GM19372 (cell line): ENCODE measurements at regions not wholly inside any gene's neighbourhood (a gene's known extent, or its start where the extent isn't known, plus 50 kb on each side); places are given as distances from the start of the nearest gene placed in this dataset.

ENCODE experiments used
- ATAC-seq: cut with Tn5 transposase; IDR thresholded peaks from one replicate; pipeline ENCODE4 v1.9.1; 2021; ENCODE audit warnings: mild to moderate bottlenecking, low read depth, moderate library complexity; ENCODE audit not compliant: unreplicated experiment

DNA sequence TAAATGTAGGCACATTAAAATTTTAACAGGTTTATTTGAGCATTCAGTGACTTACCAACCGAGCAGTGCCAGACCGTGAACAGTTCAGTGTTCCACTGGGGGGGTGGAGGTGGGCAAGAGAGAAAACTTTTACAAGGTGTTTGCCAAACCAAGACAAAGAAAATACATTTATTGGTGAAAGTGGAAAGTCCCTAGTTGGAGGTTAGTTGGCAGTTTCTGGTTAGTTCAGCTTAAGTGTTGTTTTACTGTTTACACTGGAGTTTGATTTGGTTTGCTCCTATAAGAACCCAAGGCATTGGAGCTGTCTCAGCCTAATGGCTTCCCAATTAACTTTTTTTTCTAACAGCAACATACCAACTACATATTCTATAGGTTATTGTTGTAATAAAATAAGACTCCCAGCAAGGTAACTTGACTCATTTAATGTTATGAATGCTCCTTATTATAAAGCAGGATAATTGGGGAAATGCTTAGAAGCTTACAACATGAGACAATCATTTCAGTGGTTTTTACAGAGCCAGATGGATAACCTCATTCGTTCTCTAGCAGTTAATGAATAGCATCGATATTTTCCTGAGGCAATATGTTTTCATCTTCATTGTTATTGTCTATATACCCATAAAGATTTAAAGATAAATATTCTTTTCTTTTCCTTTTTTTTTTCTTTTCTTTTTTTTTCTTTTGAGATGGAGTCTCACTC lies 115.8 kb downstream of the ETNK1 start:
- no peak for ATAC-seq

DNA sequence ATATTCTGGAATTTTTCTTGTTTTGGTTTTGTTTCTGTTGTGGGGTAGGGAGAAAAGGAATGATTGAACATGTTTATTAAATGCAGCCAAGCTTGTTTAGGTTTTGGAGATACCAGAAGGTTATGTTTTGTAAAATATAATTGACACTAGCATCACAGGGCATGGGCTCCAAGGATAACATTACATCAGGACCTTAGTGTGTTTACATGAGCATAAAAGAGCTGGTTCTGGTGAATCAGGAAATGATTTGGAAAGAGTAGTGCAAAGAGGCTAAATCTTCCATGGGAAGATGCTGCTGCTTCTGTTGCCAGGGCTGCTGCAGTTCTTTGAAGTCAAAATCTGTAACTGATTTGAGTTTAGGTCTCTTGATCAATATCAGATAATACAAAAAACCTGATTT lies 118.7 kb downstream of the ETNK1 start:
- no peak for ATAC-seq

DNA sequence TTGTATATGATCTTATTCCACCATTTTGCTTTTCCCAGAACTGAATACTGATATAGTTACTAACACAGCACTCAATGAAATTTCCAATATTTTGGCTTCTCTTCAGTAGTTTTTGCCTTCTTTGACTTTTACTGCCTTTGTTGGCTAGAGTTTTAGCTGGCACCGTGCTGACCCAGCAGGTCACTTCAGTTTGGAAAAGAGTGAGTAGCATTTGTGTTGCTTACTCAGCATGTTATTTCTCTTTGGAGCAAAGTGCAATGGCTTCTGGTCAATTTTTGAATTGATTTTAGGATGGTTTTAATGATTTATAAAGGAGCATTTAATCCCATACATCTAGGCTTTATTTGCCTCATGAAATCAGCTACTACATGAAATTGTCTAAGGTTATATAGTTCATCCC lies 119.2 kb downstream of the ETNK1 start:
- ATAC-seq: no peak

DNA sequence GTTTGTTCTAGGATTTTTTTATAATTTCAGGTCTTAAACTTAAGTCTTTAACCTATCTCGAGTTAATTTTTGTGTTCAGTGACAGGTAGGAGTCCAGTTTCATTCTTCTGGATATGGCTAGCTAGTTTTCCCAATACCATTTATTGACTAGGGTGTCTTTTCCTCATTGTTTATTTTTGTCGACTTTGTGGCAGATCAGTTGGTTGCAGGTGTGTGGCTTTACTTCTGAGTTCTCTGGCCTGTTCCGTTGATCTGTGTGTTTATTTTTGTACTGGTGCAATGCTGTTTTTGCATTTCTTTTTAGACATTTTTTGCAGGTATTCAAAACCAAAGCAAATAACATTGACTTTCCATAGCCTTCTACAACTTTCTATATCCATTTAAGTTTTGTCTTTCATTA lies 121.7 kb downstream of the ETNK1 start:
- ATAC-seq: no peak

DNA sequence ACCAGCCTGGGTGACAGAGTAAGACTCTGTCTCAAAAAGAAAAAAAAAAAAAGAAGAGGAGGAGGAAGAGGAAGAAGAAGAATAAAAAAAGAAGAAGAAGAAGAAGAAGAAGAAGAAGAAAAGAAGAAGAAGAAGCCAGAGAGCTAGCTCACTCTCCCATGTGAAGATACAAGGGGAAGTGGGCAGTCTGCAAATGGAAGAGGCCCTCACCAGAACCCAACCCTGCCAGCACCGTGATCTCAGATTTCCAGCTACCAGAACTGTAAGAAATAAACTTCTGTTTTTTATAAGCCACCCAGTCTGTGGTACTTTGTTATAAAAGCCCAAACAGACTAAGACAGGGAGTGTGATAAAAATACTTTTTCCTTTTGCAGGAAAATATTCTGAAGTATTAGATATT lies 130.7 kb downstream of the ETNK1 start:
- ATAC-seq: no peak

DNA sequence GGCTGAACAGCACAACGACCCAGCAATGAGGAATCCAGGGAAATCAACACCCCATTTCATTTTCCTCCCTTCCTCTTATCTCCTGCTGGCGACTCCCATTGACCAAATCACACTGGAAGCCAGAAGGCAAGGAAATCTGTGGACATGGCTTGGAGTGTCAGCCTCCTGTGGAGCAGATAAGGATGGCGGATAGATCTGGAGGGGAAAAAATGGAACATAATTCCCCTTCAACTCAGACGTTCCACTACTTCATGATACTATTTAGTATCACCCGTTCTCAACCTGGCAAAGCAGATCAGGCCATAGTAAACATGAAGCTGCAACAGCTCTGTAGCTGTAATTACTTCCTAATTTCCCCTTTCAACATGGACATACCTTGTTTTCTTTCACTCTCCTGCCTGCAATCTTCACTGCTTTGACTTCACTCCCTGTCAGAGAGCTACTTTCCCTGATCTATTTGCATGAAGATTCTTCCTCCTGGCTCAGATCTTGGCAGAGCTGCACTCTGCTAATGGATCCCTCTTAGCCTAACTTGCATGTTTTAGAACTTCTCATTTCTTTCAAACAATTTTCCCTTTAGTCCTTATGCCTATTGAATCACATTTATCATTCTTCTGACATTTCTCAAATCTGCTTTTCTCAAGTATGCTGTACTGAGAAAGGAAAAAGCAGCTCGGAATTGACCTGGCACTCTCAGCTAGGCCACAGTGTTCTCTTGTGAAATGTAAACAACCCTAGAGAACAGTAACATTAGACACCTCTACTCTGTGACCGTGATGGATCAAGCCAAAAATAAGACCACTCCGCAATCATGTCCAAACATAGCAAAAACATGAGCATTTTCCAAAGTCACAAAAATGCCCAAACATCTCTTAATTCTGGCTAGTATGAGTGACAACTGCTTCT lies 135.1 kb downstream of the ETNK1 start:
- no peak for ATAC-seq

DNA sequence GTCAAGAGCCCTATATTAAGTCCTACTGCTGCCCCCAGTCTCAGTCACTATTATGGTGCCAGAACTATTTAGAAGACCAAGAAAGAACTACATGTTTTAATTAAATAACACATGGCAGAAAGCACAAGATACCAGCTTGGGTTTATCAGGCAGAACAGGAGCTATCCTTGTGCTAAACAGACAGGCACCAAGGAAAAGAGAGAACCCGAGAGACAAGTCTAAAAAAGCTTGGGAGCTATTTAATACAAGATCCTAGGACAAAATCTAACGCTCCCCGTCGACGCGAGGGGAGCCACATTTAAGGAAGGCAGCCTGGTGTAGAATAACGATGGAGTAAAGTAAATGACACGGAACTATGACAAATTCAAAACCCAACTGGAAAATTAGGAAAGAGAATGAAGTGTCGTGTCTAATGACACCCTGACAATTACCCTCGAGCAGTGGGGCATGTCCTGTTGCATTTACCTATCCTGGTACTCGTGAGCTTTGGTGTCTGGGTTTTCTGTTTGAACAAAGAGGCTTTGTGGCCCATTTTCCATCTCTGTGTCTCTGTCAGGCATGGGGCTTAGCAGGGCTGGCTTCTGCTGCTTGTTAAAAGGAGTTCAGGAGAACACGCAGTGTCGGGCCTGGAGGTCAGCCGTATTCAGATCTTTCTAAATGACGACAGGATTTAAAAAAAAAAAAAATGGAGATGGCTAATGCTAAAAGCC lies 140.6 kb downstream of the ETNK1 start:
- no peak for ATAC-seq

DNA sequence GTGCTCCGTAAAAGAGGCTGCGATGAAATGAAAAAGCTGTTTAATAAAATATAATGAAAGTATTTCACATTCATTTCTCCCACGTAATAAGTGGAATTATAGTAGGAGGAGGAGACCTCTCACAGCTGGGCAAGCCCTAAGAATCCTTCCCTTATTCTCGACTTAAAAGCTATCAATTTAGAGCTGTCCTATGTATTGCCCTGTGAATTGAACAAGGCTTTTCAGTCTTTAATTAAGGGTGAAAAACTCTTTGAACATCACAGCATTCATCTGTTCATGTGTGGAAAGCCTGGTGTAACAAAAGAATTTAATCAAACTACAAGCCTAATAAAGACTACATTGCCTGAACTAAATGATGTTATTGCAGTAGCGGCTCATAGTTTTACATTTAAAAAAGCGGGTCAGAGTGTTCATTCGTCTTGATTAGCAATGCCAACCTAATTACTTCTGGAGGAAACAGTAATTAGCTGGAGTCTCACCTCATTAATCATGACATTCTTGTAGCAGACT lies 142.0 kb downstream of the ETNK1 start:
- ATAC-seq: no peak

DNA sequence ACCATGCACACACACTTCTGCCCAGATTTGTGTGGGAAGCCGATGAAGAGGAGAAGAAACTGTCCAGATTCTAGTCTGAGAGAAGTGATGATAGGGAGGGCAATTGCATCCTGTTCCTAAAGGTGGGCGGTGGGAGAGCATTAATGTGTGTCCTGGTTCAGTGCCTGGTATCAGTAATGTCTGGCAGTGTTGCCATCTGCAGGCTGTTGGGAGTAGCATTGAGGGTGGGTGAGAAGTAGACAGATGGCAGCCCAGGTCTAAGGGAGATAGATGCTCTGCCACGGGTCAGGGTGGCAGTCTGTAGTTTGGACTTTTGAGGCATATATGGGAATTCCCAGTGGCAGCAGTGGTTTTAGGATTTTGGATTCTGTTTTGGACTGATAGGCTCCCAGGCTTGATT lies 156.4 kb downstream of the ETNK1 start:
- ATAC-seq: no peak

DNA sequence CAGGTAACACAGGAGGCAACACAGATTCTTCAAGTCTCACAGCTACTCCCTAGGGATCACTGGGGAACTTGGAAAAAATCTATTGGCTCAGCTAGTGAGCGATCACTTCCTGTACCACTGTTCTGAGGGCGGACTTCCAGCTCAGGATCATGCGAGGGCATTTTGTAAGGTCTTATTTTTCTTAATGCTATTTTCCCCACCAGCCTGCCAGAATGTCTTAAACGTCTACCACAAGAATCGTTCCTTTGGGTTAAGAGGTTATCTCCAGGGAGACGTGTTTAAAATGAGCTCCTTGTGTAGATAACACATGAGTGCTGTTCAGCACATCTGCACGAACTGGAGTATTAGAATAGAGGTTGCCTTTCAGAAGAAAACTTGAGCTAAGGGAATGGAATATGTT lies 162.6 kb downstream of the ETNK1 start:
- ATAC-seq: no peak

DNA sequence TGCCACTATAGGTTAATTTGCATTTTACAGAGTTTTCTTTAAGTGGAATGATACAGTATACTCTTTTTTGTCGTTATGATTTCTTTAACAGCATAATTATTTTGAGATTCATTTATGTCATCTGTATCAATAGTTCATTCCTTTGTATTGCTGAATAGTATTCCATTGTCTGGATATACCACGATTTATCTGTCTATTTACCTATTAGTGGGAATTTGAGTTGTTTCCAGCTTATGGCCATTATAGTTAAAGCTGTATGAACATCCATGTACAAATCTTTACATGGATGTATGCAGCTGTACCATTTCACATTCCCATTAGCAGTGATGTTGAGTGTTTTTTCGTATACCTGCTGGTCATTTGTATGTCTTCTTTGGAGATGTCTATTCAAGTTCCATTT lies 163.9 kb downstream of the ETNK1 start:
- no peak for ATAC-seq

DNA sequence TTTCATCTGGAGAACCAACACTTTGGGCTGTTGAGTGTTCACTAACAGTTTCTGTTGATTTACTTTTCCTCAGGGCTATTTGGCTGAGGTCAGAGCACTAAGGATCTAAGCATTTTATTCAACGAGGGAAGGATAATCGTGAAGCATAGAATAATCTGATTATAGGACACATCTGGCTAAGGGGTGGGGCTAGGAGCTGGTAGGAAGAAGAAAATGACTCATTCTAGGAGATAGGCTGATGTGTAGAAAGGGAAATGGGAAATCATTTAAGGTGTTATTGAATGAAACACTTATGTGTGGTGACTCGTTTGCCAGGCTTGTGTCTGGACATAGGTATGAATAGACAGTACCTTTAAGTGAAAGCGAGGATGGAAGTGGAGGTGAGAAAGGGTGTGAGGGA lies 167.2 kb downstream of the ETNK1 start:
- no peak for ATAC-seq

DNA sequence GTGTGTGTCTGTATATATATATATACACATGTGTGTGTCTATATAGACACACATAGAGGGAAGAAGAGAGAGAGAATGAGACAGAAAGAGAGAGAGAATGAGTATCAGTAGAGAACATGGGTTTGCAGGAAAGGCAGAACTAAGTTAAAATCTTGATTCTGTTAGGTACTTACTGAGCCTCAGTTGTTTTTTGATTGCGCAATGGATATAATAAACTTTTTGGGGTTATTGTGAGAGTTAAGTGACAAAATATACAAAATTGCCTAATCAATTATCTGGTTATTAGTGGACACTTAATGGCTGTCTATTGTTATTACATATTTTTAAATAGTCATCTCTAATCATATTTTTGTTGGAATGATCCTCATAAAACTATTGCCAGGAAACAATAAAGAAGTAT lies 169.0 kb downstream of the ETNK1 start:
- ATAC-seq: no peak

DNA sequence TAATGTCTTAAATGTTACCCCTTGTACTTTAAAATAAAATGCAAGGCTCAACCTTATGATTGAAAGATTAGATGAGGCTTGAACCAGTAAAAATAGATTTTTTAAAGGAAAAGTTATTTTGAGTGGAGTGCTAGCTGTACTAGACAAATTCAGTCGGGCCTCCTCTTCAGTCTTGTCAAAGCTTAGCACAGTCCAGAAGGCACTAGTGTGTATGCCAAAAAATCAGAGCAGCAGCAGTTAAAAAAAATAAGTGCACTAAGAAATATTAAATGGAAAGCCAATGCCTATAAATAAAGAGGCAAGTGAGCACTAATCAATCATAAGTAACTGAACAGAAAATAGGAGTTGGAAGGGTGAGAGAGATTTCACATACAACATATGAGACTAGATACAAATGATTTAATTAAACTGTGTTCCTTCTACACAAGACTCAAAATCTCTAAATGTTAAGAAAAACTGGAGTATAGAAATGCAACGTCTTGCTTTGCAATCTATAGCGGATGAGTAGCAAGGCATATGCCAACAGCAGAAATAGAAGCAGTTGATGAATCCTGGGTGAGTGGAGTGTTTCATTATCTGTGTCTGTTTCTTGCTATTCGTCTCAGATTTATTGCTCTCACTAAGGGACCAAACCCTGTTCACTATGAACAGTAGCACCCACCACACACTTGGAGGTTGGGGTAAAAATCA lies 172.1 kb downstream of the ETNK1 start:
- ATAC-seq: no peak

DNA sequence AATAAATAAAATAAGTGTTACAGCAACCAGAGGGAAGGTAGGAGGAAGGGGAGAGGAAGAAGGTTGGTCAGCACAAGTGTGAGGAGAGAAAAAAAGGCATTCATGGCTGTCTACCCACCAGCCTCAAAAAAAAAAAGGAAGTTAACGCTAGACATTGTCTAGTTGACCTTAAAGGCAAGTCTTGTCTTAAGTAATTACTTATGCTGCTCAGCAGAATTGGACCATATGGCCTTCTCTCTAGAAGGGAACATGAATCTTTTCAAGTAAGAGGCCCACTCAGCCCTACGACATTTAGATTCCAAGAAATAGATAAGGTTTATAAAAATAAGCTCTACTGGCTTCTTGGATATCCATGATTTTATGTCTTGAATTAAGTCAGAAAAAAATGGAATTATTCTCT lies 172.7 kb downstream of the ETNK1 start:
- no peak for ATAC-seq

DNA sequence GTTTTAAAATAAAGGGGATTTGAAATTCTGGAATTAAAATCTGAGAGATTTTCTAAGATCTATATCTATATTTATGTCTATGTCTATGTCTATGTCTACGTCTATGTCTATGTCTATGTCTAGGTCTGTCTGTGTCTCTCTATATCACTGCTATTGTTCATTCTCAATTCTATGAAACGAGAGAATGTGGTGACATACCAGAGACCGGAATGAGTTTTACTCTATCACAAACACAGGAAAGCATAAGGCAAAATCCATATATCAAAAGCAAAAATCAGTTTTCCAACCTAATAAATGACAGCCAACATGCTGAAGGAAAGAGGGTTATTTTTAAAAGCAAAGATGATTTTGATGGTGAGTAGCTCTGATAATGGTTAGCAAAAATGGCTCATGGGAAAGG lies 173.1 kb downstream of the ETNK1 start:
- no peak for ATAC-seq

DNA sequence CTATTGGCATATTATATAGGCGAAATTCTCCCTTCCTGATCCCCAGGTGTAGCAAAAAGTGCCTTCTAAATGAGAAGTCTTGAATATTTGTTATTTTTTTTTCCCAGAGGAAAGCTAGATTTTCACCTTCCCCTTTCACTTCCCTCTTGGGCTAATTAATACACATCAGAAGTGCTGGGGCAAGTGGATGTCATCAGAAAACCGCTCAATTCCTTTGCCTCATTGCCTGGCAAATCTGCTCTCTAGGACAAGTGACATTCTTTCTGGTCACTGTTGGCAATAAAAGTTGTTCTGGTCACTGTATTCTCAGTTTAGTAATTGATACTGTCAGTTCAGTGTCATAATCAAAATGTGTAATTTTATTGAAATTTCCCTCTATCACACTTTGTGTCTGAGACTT lies 174.5 kb downstream of the ETNK1 start:
- no peak for ATAC-seq

DNA sequence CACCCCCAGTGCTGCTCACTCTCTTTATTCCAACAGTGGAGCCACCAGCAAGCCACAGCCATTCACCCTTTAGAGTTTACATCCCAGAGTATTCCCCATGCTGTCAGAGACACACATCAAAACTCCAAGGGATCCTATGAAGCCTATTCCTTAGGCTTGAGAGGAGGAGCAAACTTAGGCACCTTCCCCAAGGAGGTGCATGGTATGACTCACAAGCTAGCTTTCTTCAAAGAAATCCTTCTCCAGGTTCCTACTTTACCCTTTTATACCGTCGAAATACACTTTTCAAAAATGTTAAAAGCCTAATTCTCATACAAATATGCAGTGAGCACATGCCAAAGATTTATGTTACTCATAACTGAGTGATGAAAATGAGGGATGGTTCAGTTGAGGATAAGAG lies 175.4 kb downstream of the ETNK1 start:
- ATAC-seq: no peak

DNA sequence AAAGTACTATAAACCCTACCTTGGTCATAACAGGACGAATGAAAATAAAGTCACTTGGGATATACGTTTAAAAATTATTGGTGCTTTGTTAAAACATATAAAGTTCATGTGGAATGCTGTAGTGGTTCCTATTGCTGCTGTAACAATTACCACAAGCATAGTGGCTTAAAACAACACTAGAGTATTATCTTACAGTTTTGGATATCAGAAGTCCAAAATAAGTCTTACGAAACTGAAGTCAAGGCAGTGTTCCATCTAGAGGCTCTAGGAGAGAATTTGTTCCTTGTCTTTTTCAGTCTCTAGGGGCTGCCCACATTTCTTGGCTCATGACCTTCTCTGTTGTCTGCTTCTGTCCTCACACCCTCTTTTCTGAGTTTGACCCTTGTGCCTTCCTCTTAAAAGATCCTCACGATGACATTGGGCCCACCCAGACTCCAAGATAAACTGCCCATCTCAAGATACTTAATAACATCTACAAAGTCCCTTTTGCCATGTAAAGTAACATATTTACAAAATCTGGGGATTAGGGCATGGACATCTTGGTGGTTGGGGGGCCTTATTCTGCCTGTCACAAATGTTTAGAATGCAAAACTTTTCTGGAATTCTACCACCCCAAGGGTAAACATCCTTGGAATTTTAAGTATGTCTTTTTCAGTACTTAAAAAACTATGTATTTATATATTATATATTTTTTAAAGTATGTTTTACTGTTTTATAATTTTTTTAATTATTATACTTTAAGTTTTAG lies 178.1 kb downstream of the ETNK1 start:
- ATAC-seq: no peak

DNA sequence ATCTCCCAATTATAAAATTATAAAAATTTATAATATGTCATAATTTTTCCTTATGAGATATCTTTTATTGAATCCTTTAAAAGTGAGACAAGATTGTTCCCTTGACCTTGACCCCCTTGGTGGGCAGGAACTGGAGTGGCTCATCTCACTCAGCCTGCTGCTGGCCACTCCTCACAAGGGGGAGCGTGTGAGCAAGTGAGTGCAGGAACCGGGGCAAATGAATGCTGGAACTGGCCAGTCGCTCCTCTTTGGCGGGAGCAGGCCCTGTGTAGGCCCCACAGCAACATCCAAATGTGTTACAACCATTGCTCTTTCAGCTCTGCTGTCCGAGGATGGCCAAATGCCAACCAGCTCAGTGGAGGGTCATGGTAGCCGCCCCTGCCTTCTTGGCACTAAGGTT lies 178.8 kb downstream of the ETNK1 start:
- ATAC-seq: no peak
